PFSK-1 (cell line): ENCODE measurements at regions not wholly inside any gene's neighbourhood (a gene's known extent, or its start where the extent isn't known, plus 50 kb on each side); places are given as distances from the start of the nearest gene placed in this dataset.

Source experiments
- POLR2AphosphoS5 ChIP-seq: IDR thresholded peaks from 2 replicates; pipeline ENCODE4 v1.6.1; 2012; ENCODE audit warnings: low read depth, mild to moderate bottlenecking, control low read depth, low read length, moderate library complexity
- REST ChIP-seq, 2 experiments: IDR thresholded peaks; 2 replicates each; pipeline versions ENCODE4 v1.6.1 to v1.8.0; 2011 to 2012; ENCODE audit warnings: low read depth in 2 of 2, low read length in 2 of 2, control low read depth in 1 of 2, inconsistent platforms in 1 of 2, mild to moderate bottlenecking in 1 of 2, moderate library complexity in 1 of 2; ENCODE audit not compliant: insufficient read depth in 1 of 2
- SIN3A ChIP-seq: IDR thresholded peaks from 2 replicates; pipeline ENCODE4 v1.6.1; 2012; ENCODE audit warnings: mild to moderate bottlenecking, low read length, moderate library complexity, borderline replicate concordance; ENCODE audit not compliant: insufficient read depth
- TAF1 ChIP-seq: IDR thresholded peaks from 2 replicates; pipeline ENCODE4 v1.6.1; 2012; ENCODE audit warnings: low read length, control low read depth, borderline replicate concordance; ENCODE audit not compliant: insufficient read depth

DNA sequence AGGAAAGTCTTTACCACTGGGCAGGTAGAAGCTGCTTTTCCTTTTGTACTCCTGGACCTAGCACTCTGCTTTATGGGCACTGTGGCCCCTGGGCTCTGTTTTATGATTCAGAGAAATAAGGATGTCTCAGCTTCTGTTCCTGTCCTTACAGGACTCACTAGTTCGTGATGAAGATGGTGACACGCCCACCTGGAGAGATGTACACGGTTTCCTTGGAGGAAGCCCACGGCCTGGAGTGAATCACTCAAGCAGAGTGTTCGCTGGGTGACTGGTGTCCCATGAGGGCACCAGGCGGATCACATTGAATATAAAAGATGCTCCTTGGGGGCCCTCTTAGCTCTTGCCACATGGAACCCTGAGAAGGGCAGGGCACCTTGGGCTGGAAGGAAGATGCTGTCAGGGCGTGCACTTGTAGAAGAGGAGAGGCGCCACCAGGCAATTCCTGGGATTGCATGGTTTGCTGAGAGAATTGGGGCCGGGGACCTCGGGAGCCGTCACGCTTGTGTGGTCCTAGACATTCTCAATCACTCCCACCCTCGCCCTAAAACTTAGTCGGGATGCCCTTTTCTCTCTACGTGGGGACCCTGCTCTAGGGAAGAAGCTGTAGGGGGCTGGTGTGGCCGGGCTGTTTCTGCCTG lies 202.6 kb downstream of the TSHZ3 start:
- TF ChIP-seq POLR2AphosphoS5 (no peak), TAF1 (no peak), REST (IDR thresholded peaks at IDR 0.05; ENCODE audit: insufficient read depth in 1 of 2, low read depth in 2 of 2, low read length in 2 of 2) (no peak), SIN3A (no peak)
